DOHH2 (cell line): ENCODE measurements at regions not wholly inside any gene's neighbourhood (a gene's known extent, or its start where the extent isn't known, plus 50 kb on each side); places are given as distances from the start of the nearest gene placed in this dataset.

ENCODE experiments used
- H3F3A ChIP-seq: fragments of 200-600 bp; sonication (generic), shearing (Covaris generic); 2 replicates; pipeline ENCODE4 v1.6.0; 2016; ENCODE audit warnings: antibody characterized with exemption, mild to moderate bottlenecking; ENCODE audit not compliant: control insufficient read depth, insufficient read depth
- H3K27ac ChIP-seq: fragments of 200-600 bp; sonication (generic); 2 replicates; pipeline ENCODE4 v1.5.1; 2014; ENCODE audit warnings: low read depth, mild to moderate bottlenecking, low read length, moderate library complexity
- H3K27me3 ChIP-seq: fragments of 200-600 bp; sonication (generic); 2 replicates; pipeline ENCODE4 v1.6.1; 2014; ENCODE audit warnings: mild to moderate bottlenecking, low read length, mixed read lengths; ENCODE audit not compliant: control insufficient read depth
- H3K36me3 ChIP-seq: fragments of 200-600 bp; sonication (generic); 2 replicates; pipeline ENCODE4 v1.6.1; 2014; ENCODE audit warnings: mild to moderate bottlenecking, low read length, moderate library complexity, mixed read lengths; ENCODE audit not compliant: control insufficient read depth
- H3K4me1 ChIP-seq: fragments of 200-600 bp; sonication (generic); 2 replicates; pipeline ENCODE4 v1.6.1; 2014; ENCODE audit warnings: mild to moderate bottlenecking, low read length, mixed read lengths; ENCODE audit not compliant: control insufficient read depth
- H3K4me2 ChIP-seq: fragments of 200-600 bp; sonication (generic); 2 replicates; pipeline ENCODE4 v1.6.0; 2014; ENCODE audit warnings: mild to moderate bottlenecking, low read length, moderate library complexity
- H3K4me3 ChIP-seq: fragments of 200-600 bp; sonication (generic); 2 replicates; pipeline ENCODE4 v1.5.1; 2014; ENCODE audit warnings: mild to moderate bottlenecking, low read length, mixed read lengths
- H3K79me2 ChIP-seq: fragments of 200-600 bp; sonication (generic); 2 replicates; pipeline ENCODE4 v1.6.1; 2014; ENCODE audit warnings: mild to moderate bottlenecking, low read length, mixed read lengths; ENCODE audit not compliant: control insufficient read depth
- H3K9me2 ChIP-seq: fragments of 200-600 bp; sonication (generic); replicated peaks from 2 replicates; pipeline ENCODE4 v1.6.1; 2014; ENCODE audit warnings: mild to moderate bottlenecking, low read length, mixed read lengths; ENCODE audit not compliant: control insufficient read depth
- H3K9me3 ChIP-seq: fragments of 200-600 bp; sonication (generic); 2 replicates; pipeline ENCODE4 v1.6.1; 2014; ENCODE audit warnings: antibody characterized with exemption, low read length, mixed read lengths; ENCODE audit not compliant: control insufficient read depth, insufficient read depth
- H4K20me1 ChIP-seq: fragments of 200-600 bp; sonication (generic); 2 replicates; pipeline ENCODE4 v1.6.0; 2014; ENCODE audit warnings: low read depth, mild to moderate bottlenecking, antibody characterized with exemption, low read length, moderate library complexity; ENCODE audit not compliant: control insufficient read depth, insufficient read depth
- EZH2phosphoT487 ChIP-seq: fragments of 200-600 bp; sonication (generic); IDR thresholded peaks from 2 replicates; pipeline ENCODE4 v1.6.1; 2017; ENCODE audit warnings: borderline replicate concordance, mild to moderate bottlenecking, antibody characterized with exemption, low read length, moderate library complexity, mixed read lengths
- TF ChIP-seq, protein P1 (sequence below): fragments of 200-600 bp; sonication (generic); IDR thresholded peaks from one replicate; pipeline ENCODE4 v1.5.1; 2014; ENCODE audit warnings: antibody characterized with exemption, mild to moderate bottlenecking, low read depth, low read length; ENCODE audit not compliant: poor library complexity, severe bottlenecking

DNA sequence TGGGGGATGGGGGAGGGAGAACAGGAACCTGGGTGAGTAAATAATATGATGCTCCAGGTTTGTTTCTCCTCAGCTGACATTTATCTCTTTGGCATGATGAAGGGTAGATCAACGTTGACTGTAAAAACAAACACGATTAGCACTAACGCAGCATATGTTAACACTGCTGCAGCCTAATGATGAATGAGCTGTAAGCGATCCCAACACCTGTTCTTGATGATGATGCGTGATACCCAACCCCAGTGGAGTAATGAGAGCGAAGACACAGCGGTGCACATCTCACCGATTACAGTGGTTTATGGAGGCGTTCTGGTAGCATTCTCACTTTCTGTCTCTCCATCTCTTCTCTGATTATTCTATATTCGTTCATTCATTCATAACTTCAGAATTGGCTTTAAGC lies 640.4 kb downstream of the USP25 start:
- H3K4me3 ChIP-seq, result no peak overlapping the region
- H3F3A ChIP-seq, result no peaks in the 10 kb centered on the region
- no peak overlapping the region for H3K4me2 ChIP-seq
- H3K27me3 ChIP-seq, result no peaks in the 10 kb centered on the region
- no peaks in the 10 kb centered on the region for H3K4me1 ChIP-seq
- H3K9me3 ChIP-seq, result no peaks in the 10 kb centered on the region
- H3K27ac ChIP-seq, result no peak overlapping the region
- H4K20me1 ChIP-seq, result no peaks in the 10 kb centered on the region
- no peaks in the 10 kb centered on the region for H3K36me3 ChIP-seq
- TF ChIP-seq, protein P1, sequence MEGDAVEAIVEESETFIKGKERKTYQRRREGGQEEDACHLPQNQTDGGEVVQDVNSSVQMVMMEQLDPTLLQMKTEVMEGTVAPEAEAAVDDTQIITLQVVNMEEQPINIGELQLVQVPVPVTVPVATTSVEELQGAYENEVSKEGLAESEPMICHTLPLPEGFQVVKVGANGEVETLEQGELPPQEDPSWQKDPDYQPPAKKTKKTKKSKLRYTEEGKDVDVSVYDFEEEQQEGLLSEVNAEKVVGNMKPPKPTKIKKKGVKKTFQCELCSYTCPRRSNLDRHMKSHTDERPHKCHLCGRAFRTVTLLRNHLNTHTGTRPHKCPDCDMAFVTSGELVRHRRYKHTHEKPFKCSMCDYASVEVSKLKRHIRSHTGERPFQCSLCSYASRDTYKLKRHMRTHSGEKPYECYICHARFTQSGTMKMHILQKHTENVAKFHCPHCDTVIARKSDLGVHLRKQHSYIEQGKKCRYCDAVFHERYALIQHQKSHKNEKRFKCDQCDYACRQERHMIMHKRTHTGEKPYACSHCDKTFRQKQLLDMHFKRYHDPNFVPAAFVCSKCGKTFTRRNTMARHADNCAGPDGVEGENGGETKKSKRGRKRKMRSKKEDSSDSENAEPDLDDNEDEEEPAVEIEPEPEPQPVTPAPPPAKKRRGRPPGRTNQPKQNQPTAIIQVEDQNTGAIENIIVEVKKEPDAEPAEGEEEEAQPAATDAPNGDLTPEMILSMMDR, result no peak
- no peak for TF ChIP-seq EZH2phosphoT487
- no peaks in the 10 kb centered on the region for H3K79me2 ChIP-seq
- no peaks in the 10 kb centered on the region for H3K9me2 ChIP-seq

DNA sequence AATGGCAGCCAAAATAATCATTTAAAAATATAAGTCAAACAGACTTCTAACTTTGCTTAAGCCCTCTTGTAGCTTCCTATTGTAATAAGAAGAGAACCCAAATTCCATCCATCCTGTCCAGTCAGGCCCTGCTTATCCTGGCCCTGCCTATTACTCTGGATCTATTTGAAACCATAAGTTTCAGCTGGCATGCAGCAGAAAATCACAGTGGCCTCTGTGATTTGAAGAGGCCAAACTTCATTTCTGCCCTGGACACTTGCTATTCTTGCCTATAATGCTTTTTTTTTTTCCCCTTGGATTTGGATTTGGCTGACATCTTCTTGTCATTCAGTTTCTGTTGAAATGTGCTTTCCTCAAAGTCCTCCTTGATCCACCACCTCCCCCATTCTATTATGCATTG lies 642.8 kb downstream of the USP25 start:
- H3K79me2 ChIP-seq, result no peaks in the 10 kb centered on the region
- H3K4me1 ChIP-seq, result no peaks in the 10 kb centered on the region
- H4K20me1 ChIP-seq, result no peaks in the 10 kb centered on the region
- no peak overlapping the region for H3K4me2 ChIP-seq
- H3F3A ChIP-seq, result no peaks in the 10 kb centered on the region
- H3K27ac ChIP-seq, result no peak overlapping the region
- H3K4me3 ChIP-seq, result no peak overlapping the region
- H3K36me3 ChIP-seq, result no peaks in the 10 kb centered on the region
- no peak for TF ChIP-seq EZH2phosphoT487
- TF ChIP-seq, protein P1, result no peak
- no peaks in the 10 kb centered on the region for H3K9me2 ChIP-seq
- H3K9me3 ChIP-seq, result no peaks in the 10 kb centered on the region
- H3K27me3 ChIP-seq, result no peaks in the 10 kb centered on the region

DNA sequence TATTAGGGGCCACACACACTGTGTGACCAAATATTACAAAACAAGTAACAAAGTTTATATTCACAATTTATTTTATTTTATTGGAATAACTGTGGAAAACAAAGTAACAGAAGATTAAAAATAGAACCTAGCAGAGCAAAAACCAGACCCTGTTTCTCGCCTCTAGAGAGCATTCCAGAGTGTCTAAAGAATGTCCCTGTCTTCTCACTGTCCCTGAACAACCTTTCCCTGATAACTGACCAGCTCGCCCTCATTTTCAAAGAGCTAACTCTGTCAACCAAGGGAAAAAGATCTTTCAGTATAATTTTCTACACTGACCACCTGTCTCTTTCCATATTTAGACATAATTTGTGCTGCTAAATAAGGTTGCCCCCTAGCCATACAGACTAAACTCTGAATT lies 646.9 kb downstream of the USP25 start:
- no peaks in the 10 kb centered on the region for H4K20me1 ChIP-seq
- no peak overlapping the region for H3K27ac ChIP-seq
- H3F3A ChIP-seq, result no peaks in the 10 kb centered on the region
- H3K27me3 ChIP-seq, result no peaks in the 10 kb centered on the region
- H3K4me1 ChIP-seq, result no peaks in the 10 kb centered on the region
- H3K79me2 ChIP-seq, result no peaks in the 10 kb centered on the region
- no peaks in the 10 kb centered on the region for H3K9me2 ChIP-seq
- no peaks in the 10 kb centered on the region for H3K36me3 ChIP-seq
- H3K9me3 ChIP-seq, result no peaks in the 10 kb centered on the region
- no peak overlapping the region for H3K4me2 ChIP-seq
- H3K4me3 ChIP-seq, result no peak overlapping the region
- TF ChIP-seq, protein P1, result no peak
- no peak for TF ChIP-seq EZH2phosphoT487
